OCI-LY1 (cell line): ENCODE measurements at regions not wholly inside any gene's neighbourhood (a gene's known extent, or its start where the extent isn't known, plus 50 kb on each side); places are given as distances from the start of the nearest gene placed in this dataset.

Experiments used
- H2AFZ ChIP-seq: fragments of 200-600 bp; sonication (generic), shearing (Covaris generic); 2 replicates; pipeline ENCODE4 v1.6.0; 2014; ENCODE audit warnings: antibody characterized with exemption, mild to moderate bottlenecking, low read length
- H3F3A ChIP-seq: fragments of 200-600 bp; sonication (generic), shearing (Covaris generic); 2 replicates; pipeline ENCODE4 v1.6.0; 2014; ENCODE audit warnings: mild to moderate bottlenecking, antibody characterized with exemption, low read length, moderate library complexity; ENCODE audit not compliant: insufficient read depth
- H3K27ac ChIP-seq: fragments of 200-600 bp; sonication (generic); 2 replicates; pipeline ENCODE4 v1.5.1; 2014; ENCODE audit warnings: low read length, mixed run types, mild to moderate bottlenecking, low read depth; ENCODE audit not compliant: poor library complexity, severe bottlenecking
- H3K27me3 ChIP-seq: fragments of 200-600 bp; sonication (generic); 2 replicates; pipeline ENCODE4 v1.6.0; 2014; ENCODE audit warnings: antibody characterized with exemption, mild to moderate bottlenecking, low read length, moderate library complexity; ENCODE audit not compliant: insufficient read depth
- H3K36me3 ChIP-seq: fragments of 200-600 bp; sonication (generic); 2 replicates; pipeline ENCODE4 v1.6.1; 2014; ENCODE audit warnings: mild to moderate bottlenecking, antibody characterized with exemption, low read length, moderate library complexity, mixed read lengths; ENCODE audit not compliant: insufficient read depth
- H3K4me1 ChIP-seq: fragments of 200-600 bp; sonication (generic); 2 replicates; pipeline ENCODE4 v1.5.1; 2014; ENCODE audit warnings: mild to moderate bottlenecking, low read length, moderate library complexity; ENCODE audit not compliant: insufficient read depth, severe bottlenecking
- H3K4me2 ChIP-seq: fragments of 200-600 bp; sonication (generic), shearing (Covaris generic); 2 replicates; pipeline ENCODE4 v1.6.1; 2014; ENCODE audit warnings: low read length
- H3K4me3 ChIP-seq: fragments of 200-600 bp; sonication (generic); 2 replicates; pipeline ENCODE4 v1.5.1; 2014; ENCODE audit warnings: low read length, low read depth, mild to moderate bottlenecking, mixed read lengths; ENCODE audit not compliant: poor library complexity, severe bottlenecking
- H3K79me2 ChIP-seq: fragments of 200-600 bp; shearing (Covaris generic); 2 replicates; pipeline ENCODE4 v1.6.1; 2016; ENCODE audit warnings: mixed run types, low read length, mixed read lengths; ENCODE audit not compliant: insufficient read depth
- H3K9ac ChIP-seq: fragments of 200-600 bp; sonication (generic), shearing (Covaris generic); 2 replicates; pipeline ENCODE4 v1.6.1; 2014; ENCODE audit warnings: mild to moderate bottlenecking, low read length, mixed read lengths
- H3K9me2 ChIP-seq: fragments of 200-600 bp; sonication (generic), shearing (Covaris generic); 2 replicates; pipeline ENCODE4 v1.6.1; 2014; ENCODE audit warnings: low read depth, mild to moderate bottlenecking, low read length, mixed read lengths
- H3K9me3 ChIP-seq: fragments of 200-600 bp; shearing (Covaris generic); 2 replicates; pipeline ENCODE4 v1.6.1; 2014; ENCODE audit warnings: low read length, mixed read lengths
- H4K20me1 ChIP-seq: fragments of 200-600 bp; sonication (generic), shearing (Covaris generic); 2 replicates; pipeline ENCODE4 v1.6.0; 2016; ENCODE audit warnings: mild to moderate bottlenecking, low read length; ENCODE audit not compliant: insufficient read depth
- CTCF ChIP-seq: fragments of 200-600 bp; sonication (generic), shearing (Covaris generic); IDR thresholded peaks from 2 replicates; pipeline ENCODE4 v1.5.1; 2017; ENCODE audit warnings: mild to moderate bottlenecking, antibody characterized with exemption, low read length, moderate library complexity, mixed read lengths
- EZH2 ChIP-seq: fragments of 200-600 bp; sonication (generic), shearing (Covaris generic); IDR thresholded peaks from 2 replicates; pipeline ENCODE4 v1.8.0; 2017; ENCODE audit warnings: borderline replicate concordance, mixed run types, mild to moderate bottlenecking, antibody characterized with exemption, low read length, moderate library complexity, mixed read lengths

DNA sequence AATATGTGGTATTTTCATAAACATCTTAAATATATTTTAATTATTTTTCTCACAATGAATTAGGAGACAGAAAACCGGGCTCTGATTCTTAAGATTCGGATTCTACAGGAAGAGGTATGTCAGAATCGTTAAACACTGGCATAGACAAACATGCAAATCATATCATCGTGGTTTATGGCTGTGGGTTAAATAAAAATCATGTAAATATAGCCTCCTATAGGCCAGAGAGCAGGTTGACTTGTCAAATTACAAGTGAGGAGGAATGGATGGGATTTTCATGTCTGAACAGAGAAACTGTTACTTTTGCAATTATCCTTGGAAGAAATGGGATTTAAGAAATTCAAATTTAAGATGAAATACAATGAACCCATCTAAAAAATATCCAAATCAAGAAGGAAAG lies 74.9 kb upstream of the BCAT1 start:
- Histone ChIP-seq H3K9me2 (no peaks in the 10 kb centered on the region), H3F3A (peaks cover 8% of the 10 kb centered on the region; the same call in 1 of the 2 replicates), H3K4me3 (peak overlapping the region; percentile 41), H3K4me1 (peaks cover 87% of the 10 kb centered on the region), H3K4me2 (peak overlapping the region; percentile 57), H3K9ac (peak overlapping the region; percentile 60), H4K20me1 (no peaks in the 10 kb centered on the region), H3K79me2 (no peaks in the 10 kb centered on the region), H3K27me3 (no peaks in the 10 kb centered on the region), H3K27ac (peak overlapping the region; percentile 95), H2AFZ (no peak overlapping the region), H3K36me3 (no peaks in the 10 kb centered on the region), H3K9me3 (no peaks in the 10 kb centered on the region)
- TF ChIP-seq CTCF (no peak; the same call in 1 of the 2 replicates), EZH2 (no peak)

- H4K20me1 ChIP-seq = no peaks in the 10 kb centered on the region
- H3K27ac ChIP-seq = peak overlapping the region; percentile 95
- H3K4me2 ChIP-seq = peak overlapping the region; percentile 65
- H3K27me3 ChIP-seq = no peaks in the 10 kb centered on the region
- peak overlapping the region; percentile 77 for H3K9ac ChIP-seq
- no peak for TF ChIP-seq CTCF
- no peak for TF ChIP-seq EZH2
- H3K9me2 ChIP-seq = no peaks in the 10 kb centered on the region
- peaks cover 98% of the 10 kb centered on the region for H3K4me1 ChIP-seq
- H3K79me2 ChIP-seq = no peaks in the 10 kb centered on the region
- peaks cover 8% of the 10 kb centered on the region; the same call in 1 of the 2 replicates for H3F3A ChIP-seq
- H3K4me3 ChIP-seq = peak overlapping the region; percentile 52
- no peaks in the 10 kb centered on the region for H3K9me3 ChIP-seq
- H3K36me3 ChIP-seq = no peaks in the 10 kb centered on the region
- H2AFZ ChIP-seq = no peak overlapping the region
These were observed 71.8 kb upstream of the BCAT1 start for GRCh38 chr12:25020621-25021243.

DNA sequence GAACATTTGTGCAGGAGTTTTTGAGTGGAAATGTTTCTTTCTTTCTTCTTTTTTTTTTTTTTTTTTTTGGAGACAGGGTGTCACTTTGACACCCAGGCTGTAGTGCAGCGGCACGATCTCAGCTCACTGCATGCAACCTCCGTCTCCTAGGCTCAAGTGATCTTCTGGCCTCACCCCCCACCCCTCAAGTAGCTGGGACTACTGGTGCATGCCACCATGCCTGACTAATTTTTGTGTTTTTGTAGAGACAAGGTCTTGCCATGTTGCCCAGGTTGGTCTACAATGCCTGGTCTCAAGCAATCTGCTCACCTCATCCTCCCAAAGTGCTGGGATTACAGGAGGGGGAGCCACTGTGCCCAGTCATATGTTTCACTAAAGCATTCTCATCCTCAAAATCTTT lies 69.2 kb upstream of the BCAT1 start:
- H3K9ac ChIP-seq = peak overlapping the region; percentile 62
- no peaks in the 10 kb centered on the region for H4K20me1 ChIP-seq
- no peaks in the 10 kb centered on the region for H3K9me3 ChIP-seq
- no peaks in the 10 kb centered on the region for H3K27me3 ChIP-seq
- H2AFZ ChIP-seq = no peak overlapping the region
- no peaks in the 10 kb centered on the region for H3K9me2 ChIP-seq
- H3K4me3 ChIP-seq = peak overlapping the region; percentile 9
- H3K4me1 ChIP-seq = peaks cover 86% of the 10 kb centered on the region
- peak overlapping the region; percentile 95 for H3K27ac ChIP-seq
- peak overlapping the region; percentile 65 for H3K4me2 ChIP-seq
- no peaks in the 10 kb centered on the region for H3K36me3 ChIP-seq
- H3K79me2 ChIP-seq = no peaks in the 10 kb centered on the region
- peaks cover under 1% of the 10 kb centered on the region; the same call in 1 of the 2 replicates for H3F3A ChIP-seq
- TF ChIP-seq CTCF (no peak), EZH2 (no peak)
